Right atrium auricular region (tissue), 2 donors: ENCODE measurements at regions not wholly inside any gene's neighbourhood (a gene's known extent, or its start where the extent isn't known, plus 50 kb on each side); places are given as distances from the start of the nearest gene placed in this dataset.

Experiments
- DNase-seq: peaks from one replicate; pipeline ENCODE4 v3.0.0-alpha.2; 2019; ENCODE audit warnings: low spot score
- H3K27ac ChIP-seq, 2 donors: fragments of 200-600 bp; sonication (generic); 1 replicate in 1 of 2; 2 replicates in 1 of 2; pipeline ENCODE4 v1.5.1; 2016 to 2019
- H3K27me3 ChIP-seq, 2 donors: fragments of 200-600 bp; sonication (generic); one replicate each; pipeline versions ENCODE4 v1.5.1 to v1.6.0; 2017 to 2019
- H3K36me3 ChIP-seq: fragments of 200-600 bp; sonication (generic); one replicate; pipeline ENCODE4 v1.5.1; 2016
- H3K4me1 ChIP-seq, 2 donors: fragments of 200-600 bp; sonication (generic); one replicate each; pipeline versions ENCODE4 v1.5.1 to v1.6.0; 2017 to 2019
- H3K4me3 ChIP-seq, 2 donors: fragments of 200-600 bp; sonication (generic); 1 replicate in 1 of 2; 2 replicates in 1 of 2; pipeline ENCODE4 v1.5.1; 2017 to 2019; ENCODE audit warnings: mild to moderate bottlenecking in 1 of 2, moderate library complexity in 1 of 2
- H3K9me3 ChIP-seq, 2 donors: fragments of 200-600 bp; sonication (generic); one replicate each; pipeline ENCODE4 v1.5.1; 2019
- CTCF ChIP-seq, 2 donors: fragments of 200-600 bp; sonication (generic); IDR thresholded peaks; one replicate each; pipeline ENCODE4 v1.5.1; 2019; ENCODE audit warnings: antibody characterized with exemption in 2 of 2

GRCh38 chr10:18859659-18860058, 188.9 kb upstream of the MALRD1 start:
- H3K4me1 ChIP-seq = no peaks in the 10 kb centered on the region
- no peaks in the 10 kb centered on the region for H3K27me3 ChIP-seq
- H3K36me3 ChIP-seq = no peaks in the 10 kb centered on the region
- DNase-seq = no peak
- H3K4me3 ChIP-seq = no peak overlapping the region
- no peak for TF ChIP-seq CTCF (IDR thresholded peaks at IDR 0.05)
- no peak overlapping the region for H3K27ac ChIP-seq
- H3K9me3 ChIP-seq = no peaks in the 10 kb centered on the region

GRCh38 chr10:18860186-18860585, 188.4 kb upstream of the MALRD1 start:
- Histone ChIP-seq H3K4me3 (no peak overlapping the region), H3K27ac (no peak overlapping the region), H3K27me3 (no peaks in the 10 kb centered on the region), H3K9me3 (no peaks in the 10 kb centered on the region), H3K4me1 (no peaks in the 10 kb centered on the region), H3K36me3 (no peaks in the 10 kb centered on the region)
- no peak for DNase-seq
- TF ChIP-seq CTCF (IDR thresholded peaks at IDR 0.05) = no peak

- no peaks in the 10 kb centered on the region for H3K9me3 ChIP-seq
- H3K36me3 ChIP-seq = no peaks in the 10 kb centered on the region
- no peak for TF ChIP-seq CTCF (IDR thresholded peaks at IDR 0.05)
- H3K27ac ChIP-seq = no peak overlapping the region
- no peak for DNase-seq
- H3K4me3 ChIP-seq = no peak overlapping the region
- no peaks in the 10 kb centered on the region for H3K4me1 ChIP-seq
- no peaks in the 10 kb centered on the region for H3K27me3 ChIP-seq
Observed at GRCh38 chr10:18860631-18861240, 187.9 kb upstream of the MALRD1 start.

GRCh38 chr10:18861382-18861781, 187.2 kb upstream of the MALRD1 start:
- no peaks in the 10 kb centered on the region for H3K4me1 ChIP-seq
- no peak overlapping the region for H3K27ac ChIP-seq
- H3K36me3 ChIP-seq = no peaks in the 10 kb centered on the region
- H3K4me3 ChIP-seq = no peak overlapping the region
- DNase-seq = no peak
- no peaks in the 10 kb centered on the region for H3K9me3 ChIP-seq
- no peaks in the 10 kb centered on the region for H3K27me3 ChIP-seq
- no peak for TF ChIP-seq CTCF (IDR thresholded peaks at IDR 0.05)

- H3K9me3 ChIP-seq = no peaks in the 10 kb centered on the region
- H3K27me3 ChIP-seq = no peaks in the 10 kb centered on the region
- H3K27ac ChIP-seq = no peak overlapping the region
- no peaks in the 10 kb centered on the region for H3K4me1 ChIP-seq
- TF ChIP-seq CTCF (IDR thresholded peaks at IDR 0.05) = no peak
- DNase-seq = no peak
- no peak overlapping the region for H3K4me3 ChIP-seq
- no peaks in the 10 kb centered on the region for H3K36me3 ChIP-seq
Observed at GRCh38 chr10:18866852-18867251, 181.7 kb upstream of the MALRD1 start.

- no peak overlapping the region for H3K27ac ChIP-seq
- DNase-seq = no peak
- H3K9me3 ChIP-seq = no peaks in the 10 kb centered on the region
- no peak overlapping the region for H3K4me3 ChIP-seq
- H3K4me1 ChIP-seq = no peaks in the 10 kb centered on the region
- H3K27me3 ChIP-seq = no peaks in the 10 kb centered on the region
- no peaks in the 10 kb centered on the region for H3K36me3 ChIP-seq
- no peak for TF ChIP-seq CTCF (IDR thresholded peaks at IDR 0.05)
Observed at GRCh38 chr10:18868919-18869318, 179.7 kb upstream of the MALRD1 start.
